GM21576 (cell line): ENCODE measurements at regions not wholly inside any gene's neighbourhood (a gene's known extent, or its start where the extent isn't known, plus 50 kb on each side); places are given as distances from the start of the nearest gene placed in this dataset.
"Not testable (repeated sequence)": the region's sequence is repeated elsewhere in the genome, so short reads cannot be mapped to it uniquely, and the experiment has no call there.

Experiments used
- ATAC-seq: cut with Tn5 transposase; IDR thresholded peaks from one replicate; pipeline ENCODE4 v1.9.1; 2021; ENCODE audit warnings: mild to moderate bottlenecking, moderate library complexity; ENCODE audit not compliant: unreplicated experiment

GRCh38 chr12:131619736-131620506 lies 91.0 kb upstream of the SFSWAP start:
- no peak for ATAC-seq

GRCh38 chr12:131620520-131620919 lies 90.4 kb upstream of the SFSWAP start:
- no peak for ATAC-seq

- ATAC-seq = no peak
These were observed 89.8 kb upstream of the SFSWAP start for GRCh38 chr12:131620946-131621681.

GRCh38 chr12:131621701-131622421 lies 89.0 kb upstream of the SFSWAP start:
- ATAC-seq = no peak

GRCh38 chr12:131622422-131622955 lies 88.4 kb upstream of the SFSWAP start:
- ATAC-seq = no peak

GRCh38 chr12:131623404-131624368 lies 87.2 kb upstream of the SFSWAP start:
- ATAC-seq = not testable (repeated sequence)

GRCh38 chr12:131624369-131624739 lies 86.5 kb upstream of the SFSWAP start:
- not testable (repeated sequence) for ATAC-seq

GRCh38 chr12:131624756-131625501 lies 86.0 kb upstream of the SFSWAP start:
- ATAC-seq = not testable (repeated sequence)

GRCh38 chr12:131625966-131626722 lies 84.7 kb upstream of the SFSWAP start:
- ATAC-seq = not testable (repeated sequence)

- not testable (repeated sequence) for ATAC-seq
These were observed 83.5 kb upstream of the SFSWAP start for GRCh38 chr12:131627151-131628022.

- no peak for ATAC-seq
These were observed 82.7 kb upstream of the SFSWAP start for GRCh38 chr12:131628023-131628740.

GRCh38 chr12:131628766-131629448 lies 82.0 kb upstream of the SFSWAP start:
- no peak for ATAC-seq

- no peak for ATAC-seq
These were observed 79.7 kb upstream of the SFSWAP start for GRCh38 chr12:131631230-131631629.

- ATAC-seq = not testable (repeated sequence)
These were observed 78.8 kb upstream of the SFSWAP start for GRCh38 chr12:131631889-131632651.

GRCh38 chr12:131632652-131633023 lies 78.3 kb upstream of the SFSWAP start:
- ATAC-seq = not testable (repeated sequence)

GRCh38 chr12:131633610-131634009 lies 77.3 kb upstream of the SFSWAP start:
- ATAC-seq = not testable (repeated sequence)
